ENCODE measurements at regions not wholly inside any gene's neighbourhood (a gene's known extent, or its start where the extent isn't known, plus 50 kb on each side); places are given as distances from the start of the nearest gene placed in this dataset.

DNA sequence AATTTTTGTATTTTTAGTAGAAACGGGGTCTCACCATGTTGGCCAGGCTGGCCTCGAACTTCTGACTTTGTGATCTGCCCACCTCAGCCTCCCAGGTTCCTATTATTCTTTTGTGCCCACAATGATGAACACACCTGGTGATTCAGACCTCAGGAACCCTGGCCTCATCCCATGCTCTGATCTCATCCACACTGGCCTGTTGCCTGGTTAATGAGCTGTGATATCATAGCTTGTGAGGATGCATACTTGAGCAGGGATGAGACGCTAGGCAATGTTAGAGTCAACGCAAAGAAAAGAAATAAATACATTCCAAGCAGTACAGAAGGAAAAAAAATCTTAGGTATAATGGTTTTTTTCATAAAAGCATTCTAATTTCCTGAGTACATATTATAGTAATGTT lies 82.4 kb upstream of the RNF32 start:
- intact Hi-C loops (cut with DNase I) = no loop called here
- Histone ChIP-seq H3K27ac (ENCODE audit: low read depth in 1 of 2, low read length in 2 of 2) (no peak overlapping the region), H3K4me1 (ENCODE audit: control insufficient read depth in 1 of 2, insufficient read depth in 2 of 2, low read length in 2 of 2) (no peaks in the 10 kb centered on the region), H3K27me3 (ENCODE audit: control insufficient read depth in 1 of 2, insufficient read depth in 2 of 2, low read length in 1 of 2) (no peaks in the 10 kb centered on the region), H3K9me3 (ENCODE audit: control insufficient read depth, low read length) (no peaks in the 10 kb centered on the region), H3K4me3 (ENCODE audit: low read length in 2 of 2) (no peak overlapping the region), H3K36me3 (ENCODE audit: control insufficient read depth in 1 of 2, insufficient read depth in 2 of 2, low read length in 1 of 2) (no peaks in the 10 kb centered on the region)
- ATAC-seq (ENCODE audit: low FRiP score) (no peak), DNase-seq (no peak)
- WGBS, 2 donors = 81% methylated on average over 4 of the region's 4 CpGs

DNA sequence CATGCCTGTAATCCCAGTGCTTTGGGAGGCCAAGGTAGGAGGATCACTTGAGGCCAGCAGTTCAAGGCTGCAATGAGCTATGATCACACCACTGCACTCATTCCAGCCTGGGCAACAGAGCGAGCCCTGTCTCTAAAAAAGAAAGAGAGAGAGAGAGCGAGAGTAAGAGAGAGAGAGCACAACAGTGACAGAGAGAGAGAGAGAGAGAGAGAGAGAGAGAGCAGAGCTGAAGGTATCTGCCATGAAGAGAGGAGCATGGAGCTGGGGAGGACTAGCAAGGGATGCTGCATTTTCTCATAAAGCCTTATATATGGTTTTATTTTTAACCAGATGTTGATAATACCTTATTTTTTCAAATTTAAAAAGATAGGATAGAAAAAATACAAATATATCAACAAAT lies 84.5 kb upstream of the RNF32 start:
- 75 to 90% methylated on average over 2 of the region's 2 CpGs for WGBS, 2 donors
- intact Hi-C loops (cut with DNase I) = no loop called here
- no peak for ATAC-seq (ENCODE audit: low FRiP score)

DNA sequence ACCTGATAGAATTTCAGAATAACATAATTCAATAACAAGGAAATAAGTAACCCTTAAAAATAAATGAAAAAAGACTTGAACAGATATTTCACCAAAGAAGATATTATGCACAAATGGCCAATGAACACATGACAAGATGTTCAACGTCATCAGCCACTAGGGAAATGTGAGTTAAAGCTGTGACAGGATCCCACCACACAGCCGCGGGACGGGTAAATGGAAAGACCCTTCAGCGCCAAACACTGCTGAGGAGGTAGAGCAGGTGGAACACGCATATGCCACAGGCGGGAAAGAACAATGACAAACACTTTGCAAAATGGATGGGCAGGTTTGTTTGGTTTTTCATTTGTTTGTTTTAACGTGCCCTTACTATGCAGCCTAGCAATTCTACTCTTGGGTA lies 86.1 kb upstream of the RNF32 start:
- no peak for ATAC-seq (ENCODE audit: low FRiP score)
- intact Hi-C loops (cut with DNase I) = no loop called here
- H3K36me3 ChIP-seq (ENCODE audit: control insufficient read depth in 1 of 2, insufficient read depth in 2 of 2, low read length in 1 of 2) = no peaks in the 10 kb centered on the region
- no peak overlapping the region for H3K4me3 ChIP-seq (ENCODE audit: low read length in 2 of 2)
- no peaks in the 10 kb centered on the region for H3K4me1 ChIP-seq (ENCODE audit: control insufficient read depth in 1 of 2, insufficient read depth in 2 of 2, low read length in 2 of 2)
- no peaks in the 10 kb centered on the region for H3K9me3 ChIP-seq (ENCODE audit: control insufficient read depth, low read length)
- H3K27ac ChIP-seq (ENCODE audit: low read depth in 1 of 2, low read length in 2 of 2) = no peak overlapping the region
- no peaks in the 10 kb centered on the region for H3K27me3 ChIP-seq (ENCODE audit: control insufficient read depth in 1 of 2, insufficient read depth in 2 of 2, low read length in 1 of 2)
- 81 to 82% methylated on average over 8 of the region's 8 CpGs for WGBS, 2 donors
- no peak for DNase-seq

More for the DNA sequence above, 84.5 kb upstream of the RNF32 start:
- Histone ChIP-seq H3K4me1 (ENCODE audit: control insufficient read depth in 1 of 2, insufficient read depth in 2 of 2, low read length in 2 of 2) (no peaks in the 10 kb centered on the region), H3K4me3 (ENCODE audit: low read length in 2 of 2) (no peak overlapping the region), H3K36me3 (ENCODE audit: control insufficient read depth in 1 of 2, insufficient read depth in 2 of 2, low read length in 1 of 2) (no peaks in the 10 kb centered on the region), H3K9me3 (ENCODE audit: control insufficient read depth, low read length) (no peaks in the 10 kb centered on the region), H3K27ac (ENCODE audit: low read depth in 1 of 2, low read length in 2 of 2) (no peak overlapping the region), H3K27me3 (ENCODE audit: control insufficient read depth in 1 of 2, insufficient read depth in 2 of 2, low read length in 1 of 2) (no peaks in the 10 kb centered on the region)
- DNase-seq = no peak

DNA sequence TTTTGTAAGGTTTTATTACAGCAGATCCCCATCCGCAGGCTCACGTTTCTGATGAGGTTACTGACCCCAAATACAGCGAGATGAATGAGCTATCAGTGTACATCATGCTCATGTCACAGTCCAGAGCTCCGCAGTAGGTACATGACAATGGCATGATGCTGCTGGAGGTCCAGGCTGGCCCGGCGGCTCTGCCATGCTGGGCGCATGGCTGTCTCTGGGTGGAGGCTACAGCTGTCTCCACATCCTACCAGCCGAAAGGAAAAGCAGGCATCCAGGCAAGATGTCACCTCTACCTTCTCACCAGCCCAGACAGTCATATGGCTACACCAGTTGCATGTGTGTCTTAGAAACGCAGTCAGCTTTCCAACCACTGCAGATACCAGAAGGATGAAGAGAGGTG lies 90.9 kb upstream of the RNF32 start:
- 90 to 93% methylated on average over 9 of the region's 9 CpGs for WGBS, 2 donors
- H3K27ac ChIP-seq (ENCODE audit: low read depth in 1 of 2, low read length in 2 of 2) = no peak overlapping the region
- no peaks in the 10 kb centered on the region for H3K27me3 ChIP-seq (ENCODE audit: control insufficient read depth in 1 of 2, insufficient read depth in 2 of 2, low read length in 1 of 2)
- peaks cover 1% of the 10 kb centered on the region for H3K9me3 ChIP-seq (ENCODE audit: control insufficient read depth, low read length)
- intact Hi-C loops (cut with DNase I) = no loop called here
- no peak for DNase-seq
- no peaks in the 10 kb centered on the region for H3K36me3 ChIP-seq (ENCODE audit: control insufficient read depth in 1 of 2, insufficient read depth in 2 of 2, low read length in 1 of 2)
- no peak overlapping the region for H3K4me3 ChIP-seq (ENCODE audit: low read length in 2 of 2)
- ATAC-seq (ENCODE audit: low FRiP score) = no peak
- no peaks in the 10 kb centered on the region for H3K4me1 ChIP-seq (ENCODE audit: control insufficient read depth in 1 of 2, insufficient read depth in 2 of 2, low read length in 2 of 2)

DNA sequence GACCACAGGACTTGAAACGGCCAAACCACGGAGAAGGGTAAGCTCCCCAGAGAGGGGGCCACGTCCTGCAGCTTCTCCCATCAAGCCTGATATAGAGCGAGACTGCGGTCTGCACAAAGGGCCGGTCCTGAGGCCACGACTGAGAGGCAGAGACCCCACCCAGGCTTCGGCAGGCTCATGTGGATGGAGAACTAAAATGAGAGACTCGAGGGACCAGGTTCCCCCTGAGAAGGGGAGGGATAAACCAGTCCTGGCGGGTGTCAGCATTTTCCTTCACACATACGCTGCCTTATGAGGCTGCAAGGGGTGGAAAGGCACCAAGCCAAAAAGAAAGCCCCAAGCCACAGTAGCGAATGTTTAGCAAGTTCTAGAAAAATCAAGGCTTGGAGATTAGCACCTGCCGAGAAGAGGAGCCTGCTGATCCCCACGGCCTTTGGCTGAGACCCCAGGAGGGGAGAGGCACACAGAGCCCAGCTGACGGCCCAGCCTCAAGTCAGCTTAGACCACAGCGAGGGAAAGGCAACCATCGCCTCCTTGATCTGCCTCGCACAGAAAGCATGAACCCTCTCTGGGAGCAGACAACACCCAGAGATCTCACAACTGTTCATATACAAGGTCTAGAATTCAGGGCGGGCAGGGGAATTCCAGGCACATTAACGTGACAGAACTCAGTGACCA lies 92.6 kb upstream of the RNF32 start:
- Histone ChIP-seq H3K27me3 (ENCODE audit: control insufficient read depth in 1 of 2, insufficient read depth in 2 of 2, low read length in 1 of 2) (no peaks in the 10 kb centered on the region), H3K9me3 (ENCODE audit: control insufficient read depth, low read length) (peaks cover 1% of the 10 kb centered on the region), H3K36me3 (ENCODE audit: control insufficient read depth in 1 of 2, insufficient read depth in 2 of 2, low read length in 1 of 2) (no peaks in the 10 kb centered on the region), H3K4me1 (ENCODE audit: control insufficient read depth in 1 of 2, insufficient read depth in 2 of 2, low read length in 2 of 2) (no peaks in the 10 kb centered on the region), H3K27ac (ENCODE audit: low read depth in 1 of 2, low read length in 2 of 2) (no peak overlapping the region), H3K4me3 (ENCODE audit: low read length in 2 of 2) (no peak overlapping the region)
- DNase-seq (no peak), ATAC-seq (ENCODE audit: low FRiP score) (no peak)
- WGBS, 2 donors = 72% methylated on average over 20 of the region's 20 CpGs
- intact Hi-C loops (cut with DNase I) = no loop called here

DNA sequence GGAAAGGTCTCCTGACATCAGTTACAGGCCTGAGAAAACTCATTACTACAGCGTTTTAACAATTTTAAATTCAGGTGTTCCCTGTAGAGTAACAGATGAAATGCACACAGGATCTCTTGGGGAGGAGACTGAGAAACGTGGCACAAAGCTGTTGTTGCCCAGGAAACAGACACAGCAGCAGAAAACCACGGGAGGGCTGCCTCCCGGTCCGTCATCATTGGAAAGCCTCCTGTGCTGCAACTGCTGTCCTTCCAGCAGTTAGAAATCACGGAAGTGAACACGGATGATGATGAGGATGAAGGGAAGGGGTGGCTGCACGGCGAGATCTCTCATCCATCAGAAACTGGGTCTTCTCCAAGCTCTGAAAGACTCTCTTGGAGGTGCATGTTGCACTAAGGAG lies 94.6 kb upstream of the RNF32 start:
- Histone ChIP-seq H3K4me1 (ENCODE audit: control insufficient read depth in 1 of 2, insufficient read depth in 2 of 2, low read length in 2 of 2) (no peaks in the 10 kb centered on the region), H3K9me3 (ENCODE audit: control insufficient read depth, low read length) (peaks cover 1% of the 10 kb centered on the region), H3K4me3 (ENCODE audit: low read length in 2 of 2) (no peak overlapping the region), H3K36me3 (ENCODE audit: control insufficient read depth in 1 of 2, insufficient read depth in 2 of 2, low read length in 1 of 2) (no peaks in the 10 kb centered on the region), H3K27me3 (ENCODE audit: control insufficient read depth in 1 of 2, insufficient read depth in 2 of 2, low read length in 1 of 2) (no peaks in the 10 kb centered on the region), H3K27ac (ENCODE audit: low read depth in 1 of 2, low read length in 2 of 2) (no peak overlapping the region)
- WGBS, 2 donors = 48 to 53% methylated on average over 9 of the region's 9 CpGs
- DNase-seq (no peak), ATAC-seq (ENCODE audit: low FRiP score) (no peak)
- intact Hi-C loops (cut with DNase I) = no loop called here

DNA sequence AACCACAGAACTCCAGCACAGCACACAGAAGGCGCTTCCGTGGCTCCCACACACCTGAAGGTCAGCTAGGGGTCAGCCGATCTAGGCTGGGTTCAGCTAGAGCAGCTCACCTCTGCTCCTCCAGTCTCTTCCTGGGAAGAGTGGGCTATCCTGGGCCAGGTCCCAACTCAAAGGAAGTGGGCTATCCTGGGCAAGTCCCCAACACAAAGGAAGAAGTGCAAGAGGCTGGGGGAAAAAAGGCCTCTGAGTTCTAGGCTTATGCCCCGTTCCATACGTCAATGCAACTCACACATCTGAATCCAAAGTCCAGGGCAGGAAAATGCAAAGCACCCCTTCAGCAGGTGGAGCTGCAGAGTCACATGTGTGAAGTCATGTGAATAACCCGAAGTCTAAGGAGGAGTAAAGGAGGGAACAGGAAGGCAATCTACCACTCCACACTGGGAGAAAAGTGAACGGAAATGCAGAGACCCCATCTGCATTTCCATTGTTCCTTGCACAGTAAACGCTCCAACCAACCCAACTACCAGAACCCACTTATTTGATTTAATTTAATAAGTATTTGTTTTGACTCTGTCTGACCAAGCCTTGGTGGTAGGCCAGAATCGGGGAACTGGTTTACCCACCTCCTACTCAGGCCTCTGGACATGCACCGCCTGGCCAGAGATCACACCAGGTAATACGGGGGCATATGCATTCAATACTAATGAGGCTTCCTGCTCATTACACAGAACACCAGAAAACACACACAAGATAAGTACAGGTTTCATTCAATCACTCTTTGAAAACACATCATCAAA lies 95.5 kb upstream of the RNF32 start:
- Histone ChIP-seq H3K4me3 (ENCODE audit: low read length in 2 of 2) (no peak overlapping the region), H3K27ac (ENCODE audit: low read depth in 1 of 2, low read length in 2 of 2) (no peak overlapping the region), H3K4me1 (ENCODE audit: control insufficient read depth in 1 of 2, insufficient read depth in 2 of 2, low read length in 2 of 2) (no peaks in the 10 kb centered on the region), H3K27me3 (ENCODE audit: control insufficient read depth in 1 of 2, insufficient read depth in 2 of 2, low read length in 1 of 2) (no peaks in the 10 kb centered on the region), H3K9me3 (ENCODE audit: control insufficient read depth, low read length) (peaks cover 1% of the 10 kb centered on the region), H3K36me3 (ENCODE audit: control insufficient read depth in 1 of 2, insufficient read depth in 2 of 2, low read length in 1 of 2) (no peaks in the 10 kb centered on the region)
- 89 to 92% methylated on average over 11 of the region's 11 CpGs for WGBS, 2 donors
- intact Hi-C loops (cut with DNase I) = no loop called here
- ATAC-seq (ENCODE audit: low FRiP score) (no peak), DNase-seq (no peak)

DNA sequence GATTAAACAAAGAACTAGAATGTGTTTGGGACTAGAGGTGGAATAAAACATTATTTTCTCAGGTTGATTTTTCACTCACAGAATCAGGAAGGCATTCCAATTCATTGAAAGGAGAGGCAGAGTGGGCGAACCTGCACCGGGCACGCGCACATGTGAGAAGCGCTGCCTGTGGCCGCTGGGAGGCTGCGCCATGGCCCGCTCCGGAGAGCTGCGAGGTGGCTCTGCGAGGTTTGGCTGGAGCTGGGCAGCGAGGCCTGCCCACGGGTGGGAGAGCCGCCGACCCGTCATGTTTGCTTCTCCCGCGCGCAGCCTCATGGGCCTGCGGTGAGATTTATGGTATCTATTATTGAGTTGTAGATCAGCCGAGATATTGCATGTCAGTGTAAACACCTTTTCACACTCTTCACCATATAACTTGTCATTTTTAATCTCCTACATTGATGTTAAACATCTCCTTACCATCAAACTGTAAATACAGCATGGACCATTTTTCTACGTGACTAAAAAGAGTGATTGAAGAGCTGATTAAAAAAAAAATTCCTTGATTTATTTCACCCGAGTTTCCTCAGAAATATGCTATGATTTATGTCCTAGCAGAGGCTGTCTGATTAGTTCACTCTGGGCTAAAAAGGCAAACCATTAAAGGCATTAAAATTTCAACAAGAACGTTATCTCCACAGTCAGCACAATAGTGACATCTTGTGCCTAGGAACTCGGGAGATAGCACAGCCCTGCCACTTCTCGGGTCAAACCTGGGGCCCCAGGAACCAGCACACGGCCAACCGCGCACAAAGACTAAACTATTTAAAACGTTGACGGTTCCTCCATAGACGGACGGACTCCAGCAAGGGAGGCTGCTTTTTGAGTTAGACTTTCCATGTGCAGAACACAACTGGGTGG lies 96.6 kb upstream of the RNF32 start:
- Histone ChIP-seq H3K9me3 (ENCODE audit: control insufficient read depth, low read length) (peaks cover 1% of the 10 kb centered on the region), H3K27me3 (ENCODE audit: control insufficient read depth in 1 of 2, insufficient read depth in 2 of 2, low read length in 1 of 2) (no peaks in the 10 kb centered on the region), H3K36me3 (ENCODE audit: control insufficient read depth in 1 of 2, insufficient read depth in 2 of 2, low read length in 1 of 2) (no peaks in the 10 kb centered on the region), H3K4me1 (ENCODE audit: control insufficient read depth in 1 of 2, insufficient read depth in 2 of 2, low read length in 2 of 2) (no peaks in the 10 kb centered on the region), H3K27ac (ENCODE audit: low read depth in 1 of 2, low read length in 2 of 2) (no peak overlapping the region), H3K4me3 (ENCODE audit: low read length in 2 of 2) (no peak overlapping the region)
- WGBS, 2 donors = 57 to 63% methylated on average over 33 of the region's 33 CpGs
- DNase-seq = no peak
- intact Hi-C loops (cut with DNase I) = no loop called here
- no peak for ATAC-seq (ENCODE audit: low FRiP score)
